ENCODE measurements at regions not wholly inside any gene's neighbourhood (a gene's known extent, or its start where the extent isn't known, plus 50 kb on each side); places are given as distances from the start of the nearest gene placed in this dataset.

DNA sequence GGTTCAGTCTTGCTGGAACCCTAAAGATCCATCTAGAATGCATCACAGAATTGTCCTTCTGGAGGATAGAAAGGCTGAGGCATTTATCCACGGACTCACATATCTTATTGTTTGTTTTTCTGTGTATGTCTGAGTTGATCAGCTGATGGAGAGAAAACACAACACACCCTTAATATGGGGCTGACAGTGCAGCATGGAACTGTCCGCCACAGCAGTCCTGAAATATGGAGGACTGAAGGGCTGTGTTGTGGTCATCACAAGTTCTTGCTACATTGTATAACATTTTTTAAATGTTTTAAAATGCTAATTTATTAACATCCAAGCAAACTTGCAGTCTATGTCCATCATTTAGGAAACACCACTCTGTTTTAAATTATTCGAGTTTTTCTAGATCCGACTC is 448.9 kb upstream of the ERCC4 start:
- TF ChIP-seq, protein P1, sequence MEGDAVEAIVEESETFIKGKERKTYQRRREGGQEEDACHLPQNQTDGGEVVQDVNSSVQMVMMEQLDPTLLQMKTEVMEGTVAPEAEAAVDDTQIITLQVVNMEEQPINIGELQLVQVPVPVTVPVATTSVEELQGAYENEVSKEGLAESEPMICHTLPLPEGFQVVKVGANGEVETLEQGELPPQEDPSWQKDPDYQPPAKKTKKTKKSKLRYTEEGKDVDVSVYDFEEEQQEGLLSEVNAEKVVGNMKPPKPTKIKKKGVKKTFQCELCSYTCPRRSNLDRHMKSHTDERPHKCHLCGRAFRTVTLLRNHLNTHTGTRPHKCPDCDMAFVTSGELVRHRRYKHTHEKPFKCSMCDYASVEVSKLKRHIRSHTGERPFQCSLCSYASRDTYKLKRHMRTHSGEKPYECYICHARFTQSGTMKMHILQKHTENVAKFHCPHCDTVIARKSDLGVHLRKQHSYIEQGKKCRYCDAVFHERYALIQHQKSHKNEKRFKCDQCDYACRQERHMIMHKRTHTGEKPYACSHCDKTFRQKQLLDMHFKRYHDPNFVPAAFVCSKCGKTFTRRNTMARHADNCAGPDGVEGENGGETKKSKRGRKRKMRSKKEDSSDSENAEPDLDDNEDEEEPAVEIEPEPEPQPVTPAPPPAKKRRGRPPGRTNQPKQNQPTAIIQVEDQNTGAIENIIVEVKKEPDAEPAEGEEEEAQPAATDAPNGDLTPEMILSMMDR (conservative IDR thresholded peaks at IDR 0.05; ENCODE audit: low read depth in 2 of 2), result no peak
- TF ChIP-seq POLR2AphosphoS5 (IDR thresholded peaks at IDR 0.05; ENCODE audit: low read depth) (no peak), EZH2 (IDR thresholded peaks at IDR 0.05; ENCODE audit: low read depth, unreplicated experiment) (no peak), CREB1 (CRISPR knock-in tag; IDR thresholded peaks at IDR 0.05; ENCODE audit: low read depth) (no peak), EZH2phosphoT487 (IDR thresholded peaks at IDR 0.05; ENCODE audit: unreplicated experiment) (no peak)
- TF ChIP-seq, protein P2, sequence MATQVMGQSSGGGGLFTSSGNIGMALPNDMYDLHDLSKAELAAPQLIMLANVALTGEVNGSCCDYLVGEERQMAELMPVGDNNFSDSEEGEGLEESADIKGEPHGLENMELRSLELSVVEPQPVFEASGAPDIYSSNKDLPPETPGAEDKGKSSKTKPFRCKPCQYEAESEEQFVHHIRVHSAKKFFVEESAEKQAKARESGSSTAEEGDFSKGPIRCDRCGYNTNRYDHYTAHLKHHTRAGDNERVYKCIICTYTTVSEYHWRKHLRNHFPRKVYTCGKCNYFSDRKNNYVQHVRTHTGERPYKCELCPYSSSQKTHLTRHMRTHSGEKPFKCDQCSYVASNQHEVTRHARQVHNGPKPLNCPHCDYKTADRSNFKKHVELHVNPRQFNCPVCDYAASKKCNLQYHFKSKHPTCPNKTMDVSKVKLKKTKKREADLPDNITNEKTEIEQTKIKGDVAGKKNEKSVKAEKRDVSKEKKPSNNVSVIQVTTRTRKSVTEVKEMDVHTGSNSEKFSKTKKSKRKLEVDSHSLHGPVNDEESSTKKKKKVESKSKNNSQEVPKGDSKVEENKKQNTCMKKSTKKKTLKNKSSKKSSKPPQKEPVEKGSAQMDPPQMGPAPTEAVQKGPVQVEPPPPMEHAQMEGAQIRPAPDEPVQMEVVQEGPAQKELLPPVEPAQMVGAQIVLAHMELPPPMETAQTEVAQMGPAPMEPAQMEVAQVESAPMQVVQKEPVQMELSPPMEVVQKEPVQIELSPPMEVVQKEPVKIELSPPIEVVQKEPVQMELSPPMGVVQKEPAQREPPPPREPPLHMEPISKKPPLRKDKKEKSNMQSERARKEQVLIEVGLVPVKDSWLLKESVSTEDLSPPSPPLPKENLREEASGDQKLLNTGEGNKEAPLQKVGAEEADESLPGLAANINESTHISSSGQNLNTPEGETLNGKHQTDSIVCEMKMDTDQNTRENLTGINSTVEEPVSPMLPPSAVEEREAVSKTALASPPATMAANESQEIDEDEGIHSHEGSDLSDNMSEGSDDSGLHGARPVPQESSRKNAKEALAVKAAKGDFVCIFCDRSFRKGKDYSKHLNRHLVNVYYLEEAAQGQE (IDR thresholded peaks at IDR 0.05; ENCODE audit: unreplicated experiment), result peak; percentile 82
